HG03103 (cell line): ENCODE measurements at regions not wholly inside any gene's neighbourhood (a gene's known extent, or its start where the extent isn't known, plus 50 kb on each side); places are given as distances from the start of the nearest gene placed in this dataset.
"Not testable (repeated sequence)": the region's sequence is repeated elsewhere in the genome, so short reads cannot be mapped to it uniquely, and the experiment has no call there.

ENCODE experiments used
- ATAC-seq: cut with Tn5 transposase; IDR thresholded peaks from one replicate; pipeline ENCODE4 v1.9.1; 2021; ENCODE audit warnings: low read depth; ENCODE audit not compliant: unreplicated experiment

DNA sequence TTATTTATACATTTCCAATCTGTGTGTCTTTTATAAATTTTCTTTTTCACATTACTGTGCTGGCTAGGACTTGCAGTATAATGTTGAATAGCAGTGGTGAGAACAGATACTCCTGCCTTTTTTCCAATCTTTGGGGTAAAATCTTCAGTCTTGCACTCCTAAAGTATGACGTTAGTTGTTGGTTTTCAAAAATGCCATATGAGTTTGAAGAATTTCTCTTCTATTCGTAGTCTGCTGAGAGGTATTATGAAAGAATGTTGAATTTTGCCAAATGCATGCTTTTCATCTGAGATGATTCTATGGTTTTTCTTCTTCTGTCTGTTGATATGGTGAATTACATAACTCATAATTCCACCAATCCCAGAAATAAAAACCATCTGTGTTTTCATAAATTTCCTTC lies 335.3 kb upstream of the CHST9 start:
- no peak for ATAC-seq

DNA sequence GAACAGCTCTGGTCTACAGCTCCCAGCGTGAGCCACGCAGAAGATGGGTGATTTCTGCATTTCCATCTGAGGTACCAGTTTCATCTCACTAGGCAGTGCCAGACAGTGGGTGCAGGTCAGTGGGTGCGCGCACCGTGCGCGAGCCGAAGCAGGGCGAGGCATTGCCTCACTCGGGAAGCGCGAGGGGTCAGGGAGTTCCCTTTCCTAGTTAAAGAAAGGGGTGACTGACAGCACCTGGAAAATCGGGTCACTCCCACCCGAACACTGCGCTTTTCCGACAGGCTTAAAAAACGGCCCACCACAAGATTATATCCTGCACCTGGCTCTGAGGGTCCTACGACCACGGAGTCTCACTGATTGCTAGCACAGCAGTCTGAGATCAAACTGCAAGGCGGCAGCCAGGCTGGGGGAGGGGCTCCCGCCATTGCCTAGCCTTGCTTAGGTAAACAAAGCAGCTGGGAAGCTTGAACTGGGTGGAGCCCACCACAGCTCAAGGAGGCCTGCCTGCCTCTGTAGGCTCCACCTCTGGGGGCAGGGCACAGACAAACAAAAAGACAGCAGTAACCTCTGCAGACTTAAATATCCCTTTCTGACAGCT lies 325.0 kb upstream of the CHST9 start:
- not testable (repeated sequence) for ATAC-seq

DNA sequence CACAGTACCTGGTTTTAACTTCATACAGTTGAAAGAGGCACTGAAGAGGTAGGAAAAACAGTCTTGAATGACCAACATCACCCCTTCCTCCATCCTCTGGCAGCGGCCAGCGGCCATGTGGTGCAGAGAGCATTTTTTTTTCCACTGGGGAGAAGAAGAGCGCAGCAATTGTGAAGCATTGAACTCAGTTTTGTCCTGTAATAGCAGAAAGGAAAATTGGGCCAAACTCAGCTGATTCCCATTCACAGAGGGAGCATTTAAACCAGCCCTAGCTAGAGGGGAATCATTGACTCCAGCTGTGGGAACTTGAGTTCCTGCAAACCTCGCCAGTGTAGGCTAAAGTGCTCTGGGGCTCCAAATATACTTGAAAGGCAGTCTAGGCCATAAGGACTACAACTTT lies 316.6 kb upstream of the CHST9 start:
- ATAC-seq, result no peak

DNA sequence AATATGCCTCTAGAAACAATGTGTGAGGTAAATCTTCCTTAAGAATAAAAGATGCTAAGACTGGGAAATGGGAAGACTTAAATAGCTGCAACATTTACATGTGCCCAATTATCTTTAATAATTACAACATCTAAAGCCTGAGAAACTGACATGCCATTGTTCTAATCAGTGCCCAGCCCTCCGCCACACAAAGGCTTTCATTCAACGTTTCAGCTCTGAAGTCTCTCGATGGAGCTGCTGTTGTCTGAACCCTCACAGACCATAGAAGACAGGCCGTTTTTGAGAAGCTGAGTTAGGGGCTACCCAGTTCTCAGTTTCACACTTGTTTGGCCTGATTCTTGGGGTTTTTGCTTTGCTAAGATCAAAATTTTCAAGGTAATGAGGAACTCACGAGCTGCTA lies 315.4 kb upstream of the CHST9 start:
- no peak for ATAC-seq

DNA sequence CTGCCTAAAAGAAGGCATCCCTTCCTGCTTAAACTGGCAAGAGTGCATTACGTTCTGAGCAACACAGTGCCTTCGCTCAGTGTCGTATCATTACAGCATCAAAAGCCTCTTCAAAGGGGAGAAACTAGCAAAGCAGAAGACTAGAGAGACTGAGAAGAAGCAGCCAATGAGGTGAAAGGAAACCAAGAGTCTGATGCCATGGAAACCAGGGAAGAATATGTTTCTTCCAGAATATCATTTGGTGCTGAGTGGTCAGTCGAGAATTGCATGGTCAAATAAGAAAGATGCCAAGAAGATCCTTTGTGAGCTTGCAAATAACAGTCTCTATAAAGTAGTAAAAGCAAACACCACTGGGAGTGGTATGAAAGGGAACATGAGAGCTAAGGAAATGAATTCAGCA lies 312.1 kb upstream of the CHST9 start:
- no peak for ATAC-seq

DNA sequence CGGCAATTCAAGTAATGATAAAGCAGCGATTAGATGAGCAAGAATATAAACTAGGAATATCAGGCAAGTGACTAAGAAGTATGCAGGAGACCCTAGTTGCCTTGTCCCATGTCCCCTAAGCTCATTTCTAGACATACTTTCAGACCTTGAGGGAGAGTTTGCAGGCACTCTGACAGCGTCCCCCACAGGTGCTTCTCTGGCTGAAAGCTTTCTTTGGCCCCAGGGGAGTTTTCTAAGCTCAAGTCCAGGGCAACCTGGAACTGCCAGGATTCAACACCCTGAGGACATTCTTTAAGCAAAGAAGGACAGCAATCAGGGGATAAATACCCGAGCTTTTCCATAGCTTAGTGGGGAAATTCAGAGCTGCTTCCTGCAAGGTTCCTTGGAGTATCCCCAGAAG lies 308.1 kb upstream of the CHST9 start:
- no peak for ATAC-seq

DNA sequence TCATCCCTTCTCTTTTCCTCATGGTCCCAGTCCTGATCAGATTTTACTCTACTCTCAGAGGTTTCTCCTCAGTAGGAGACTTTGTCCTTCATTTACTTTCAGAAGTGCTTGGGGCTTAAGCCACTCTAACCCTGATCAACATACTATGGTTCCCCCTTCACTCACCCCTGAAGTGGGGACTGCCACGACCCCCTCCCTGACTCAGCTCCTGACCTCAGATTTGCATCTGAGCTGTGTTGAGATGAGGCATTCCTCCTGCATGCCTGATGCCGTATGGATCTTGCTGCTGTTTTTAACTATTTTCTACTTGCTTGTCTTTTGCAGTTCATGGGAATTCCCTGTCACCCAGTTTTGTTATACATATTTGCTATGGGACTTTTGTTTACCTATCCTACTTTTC lies 306.7 kb upstream of the CHST9 start:
- no peak for ATAC-seq

DNA sequence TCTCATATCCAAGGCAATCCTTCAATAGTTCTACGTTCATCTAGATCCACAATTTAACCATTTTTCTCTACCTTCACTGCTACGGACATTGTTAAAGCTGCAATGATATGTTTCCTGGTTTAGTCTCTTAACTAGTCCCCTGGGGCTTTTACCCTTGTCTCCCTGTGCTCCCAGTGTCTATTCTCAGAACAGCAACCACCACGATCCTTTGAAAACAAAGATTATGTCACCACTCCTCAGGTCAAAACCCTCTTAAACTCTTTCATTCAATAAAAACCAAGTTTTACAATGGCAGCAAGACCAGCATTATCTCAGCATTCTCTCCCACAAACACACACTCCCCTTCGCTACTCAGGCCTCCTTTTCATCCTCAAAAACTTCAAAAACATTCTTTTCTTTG lies 298.2 kb upstream of the CHST9 start:
- no peak for ATAC-seq

DNA sequence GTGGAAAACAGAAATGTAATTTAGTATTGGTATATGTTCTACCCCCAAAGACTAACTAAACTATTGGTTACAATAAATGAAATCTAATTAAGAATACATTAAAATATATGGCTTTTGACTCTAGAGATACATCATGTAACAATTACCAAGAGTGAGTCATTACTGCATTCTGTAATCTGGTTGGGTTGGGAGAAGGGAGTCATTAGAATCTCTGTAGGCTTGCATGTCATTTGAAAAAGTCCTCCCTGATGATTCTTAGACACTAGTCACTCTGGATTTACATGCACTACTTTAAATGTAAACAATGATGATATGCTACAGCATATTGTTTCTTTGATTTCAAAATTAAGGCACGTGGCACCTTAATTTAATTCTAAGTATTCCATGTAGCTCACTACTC lies 293.4 kb upstream of the CHST9 start:
- no peak for ATAC-seq

DNA sequence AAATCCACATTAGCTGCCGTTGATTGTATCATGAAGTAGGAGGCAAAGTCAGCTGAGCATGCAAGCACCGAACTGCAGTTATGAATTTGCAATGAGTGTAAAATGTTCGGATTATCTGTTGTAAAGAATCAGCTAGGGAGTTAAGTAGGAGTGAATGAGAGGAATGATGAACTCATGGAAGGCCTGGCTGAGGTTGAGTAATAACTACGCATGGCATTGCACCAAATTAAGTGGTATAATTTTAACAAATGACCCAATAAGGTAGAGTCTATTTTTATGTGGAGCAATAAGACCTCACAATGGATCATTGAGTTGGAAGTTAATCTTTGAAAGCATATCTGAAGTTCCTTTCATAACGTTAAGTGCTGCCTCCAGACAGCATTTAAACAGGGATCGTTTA lies 288.2 kb upstream of the CHST9 start:
- no peak for ATAC-seq

DNA sequence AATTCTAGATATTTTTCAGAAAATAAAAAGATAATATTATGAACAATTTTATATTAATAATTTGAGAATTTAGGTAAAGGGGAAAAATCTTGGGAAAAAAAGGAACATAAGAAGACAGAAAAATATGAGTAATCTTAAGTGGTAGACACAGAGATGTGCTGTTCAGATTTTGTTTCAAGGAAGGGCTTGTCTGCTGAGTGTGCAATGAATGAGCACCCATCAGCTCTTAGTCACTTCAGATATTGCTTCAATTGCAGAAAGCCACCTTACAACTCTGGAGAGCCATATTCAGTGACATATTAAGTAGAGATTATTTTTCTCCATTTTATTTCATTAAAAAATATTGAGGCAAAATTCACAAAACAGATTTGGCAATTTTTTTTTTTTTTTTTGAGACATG lies 282.0 kb upstream of the CHST9 start:
- no peak for ATAC-seq

DNA sequence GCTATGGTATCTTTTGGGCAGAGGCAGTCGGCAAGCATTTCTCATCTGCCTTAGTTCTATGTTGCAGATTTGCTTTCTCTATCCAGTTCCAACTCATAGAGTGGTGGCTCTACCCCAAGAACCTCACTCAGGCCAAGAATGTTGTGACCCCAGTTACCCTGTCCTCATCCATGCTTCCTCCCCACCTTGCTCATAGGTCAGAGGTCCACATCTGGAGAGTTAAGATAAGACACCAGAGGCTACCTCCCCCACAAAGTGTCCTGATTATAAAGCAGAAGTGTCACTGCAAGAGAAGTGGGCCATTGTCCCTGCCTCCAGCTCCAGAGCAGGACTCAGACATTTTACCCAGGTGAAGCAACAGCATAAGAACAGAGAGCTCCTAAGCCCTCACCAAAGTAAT lies 276.8 kb upstream of the CHST9 start:
- no peak for ATAC-seq

DNA sequence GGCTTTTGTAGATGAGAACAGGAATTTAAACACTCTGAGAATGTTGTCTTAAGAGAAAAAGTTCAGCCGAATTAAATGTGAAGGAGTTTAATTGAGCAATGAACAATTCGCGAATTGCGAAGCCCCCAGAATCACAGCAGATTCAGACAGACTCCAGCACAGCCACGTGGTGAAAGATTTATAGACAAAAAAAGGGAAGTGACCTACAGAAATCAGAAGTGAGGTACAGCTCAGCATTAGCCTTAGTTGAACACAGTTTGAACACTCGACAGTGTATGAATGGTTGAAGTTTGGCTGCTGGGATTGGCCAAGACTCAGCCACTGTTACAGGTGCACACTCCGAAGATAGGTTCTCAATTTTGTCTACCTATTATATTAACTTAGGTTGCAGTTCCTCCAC lies 264.0 kb upstream of the CHST9 start:
- no peak for ATAC-seq

DNA sequence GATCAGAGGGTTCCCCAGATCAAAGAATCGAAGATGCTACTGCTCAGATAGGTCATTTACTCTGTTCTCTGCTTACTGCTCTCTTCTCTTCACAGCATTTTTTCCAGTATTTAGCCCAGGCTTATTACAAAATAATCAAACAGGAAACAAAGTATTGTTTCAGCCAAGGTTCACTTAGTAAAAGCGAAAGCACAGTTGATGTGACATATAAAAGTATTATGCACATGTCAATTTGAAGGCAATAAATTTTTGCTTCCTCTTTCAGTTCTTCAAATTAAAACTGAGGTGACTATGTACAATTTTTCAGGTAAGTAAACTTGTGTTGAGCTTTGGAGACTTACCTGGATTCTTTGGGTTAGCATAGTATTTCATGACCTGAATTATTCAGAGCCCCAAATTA lies 262.8 kb upstream of the CHST9 start:
- ATAC-seq, result no peak

DNA sequence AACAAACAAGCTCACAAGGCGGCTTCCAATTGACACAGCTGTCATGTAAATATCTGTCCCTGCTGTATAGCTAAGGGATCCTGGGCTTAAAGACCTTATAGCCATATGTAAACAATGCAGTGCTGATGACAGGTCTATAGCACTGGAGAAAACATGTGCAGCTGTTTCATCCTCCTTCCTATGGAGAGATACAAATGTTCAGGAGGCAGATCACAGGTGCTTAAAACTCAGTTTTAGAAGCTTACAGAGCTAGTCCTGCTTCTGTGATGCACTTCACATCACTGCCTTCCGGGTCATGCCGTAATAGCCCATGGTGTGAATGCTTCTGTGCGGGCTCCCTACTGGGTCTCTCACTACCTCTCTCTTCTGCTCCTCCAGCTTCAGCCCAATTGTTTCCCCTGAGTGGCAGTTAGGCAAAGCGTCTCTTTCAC lies 262.4 kb upstream of the CHST9 start:
- ATAC-seq, result no peak

DNA sequence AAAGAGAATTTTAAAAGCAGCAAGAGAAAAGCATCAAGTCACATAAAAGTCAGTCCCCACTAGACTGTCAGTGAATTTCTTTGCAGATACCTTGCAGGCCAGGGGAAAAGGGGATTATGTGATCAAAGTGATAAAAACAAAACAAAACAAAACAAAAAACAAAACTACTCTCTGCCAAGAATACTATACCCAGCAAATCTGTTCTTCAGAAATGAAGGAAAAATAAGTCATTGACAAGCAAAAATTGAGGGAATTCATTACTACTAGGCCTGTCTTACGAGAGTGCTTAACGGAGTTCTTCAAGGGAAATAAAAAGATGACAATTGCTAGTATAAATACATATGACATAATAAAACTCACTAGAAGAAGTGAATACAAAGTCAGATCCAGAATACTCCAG lies 245.5 kb upstream of the CHST9 start:
- ATAC-seq, result no peak

DNA sequence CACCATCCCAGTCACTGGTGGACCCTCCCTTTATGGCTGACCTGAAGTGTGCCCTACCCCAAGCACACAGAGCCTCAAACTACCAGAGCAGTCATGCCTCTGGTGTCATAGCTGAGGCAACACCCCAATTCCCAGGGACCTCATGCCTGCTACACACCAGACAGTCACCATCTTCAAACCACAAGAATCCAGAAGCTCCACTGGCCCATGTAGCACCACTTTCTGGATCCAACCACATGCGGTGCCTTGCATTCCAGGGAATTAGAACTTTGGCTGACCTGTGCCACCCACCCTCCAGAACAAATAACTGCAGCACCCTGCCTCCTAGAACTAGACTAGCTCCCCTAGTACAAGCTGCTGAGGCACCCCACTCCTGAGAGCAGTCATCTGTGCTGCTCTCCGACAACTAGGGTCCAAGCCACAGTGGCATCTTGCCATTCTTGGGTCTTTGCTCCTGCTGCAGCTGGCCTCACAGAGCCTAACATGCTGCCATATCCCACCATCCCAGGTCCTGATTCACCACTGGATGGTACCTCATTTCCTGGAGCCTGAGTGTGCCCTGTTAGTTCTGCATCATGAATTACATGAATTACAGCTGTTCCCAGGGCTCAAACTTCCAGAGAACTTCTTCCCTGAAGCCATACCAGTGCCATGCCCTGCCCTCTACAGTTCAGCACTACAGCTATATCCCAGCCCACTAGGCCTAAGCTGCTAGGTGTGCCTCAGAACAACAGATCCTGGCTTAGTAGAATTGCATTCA lies 243.8 kb upstream of the CHST9 start:
- ATAC-seq, result no peak

DNA sequence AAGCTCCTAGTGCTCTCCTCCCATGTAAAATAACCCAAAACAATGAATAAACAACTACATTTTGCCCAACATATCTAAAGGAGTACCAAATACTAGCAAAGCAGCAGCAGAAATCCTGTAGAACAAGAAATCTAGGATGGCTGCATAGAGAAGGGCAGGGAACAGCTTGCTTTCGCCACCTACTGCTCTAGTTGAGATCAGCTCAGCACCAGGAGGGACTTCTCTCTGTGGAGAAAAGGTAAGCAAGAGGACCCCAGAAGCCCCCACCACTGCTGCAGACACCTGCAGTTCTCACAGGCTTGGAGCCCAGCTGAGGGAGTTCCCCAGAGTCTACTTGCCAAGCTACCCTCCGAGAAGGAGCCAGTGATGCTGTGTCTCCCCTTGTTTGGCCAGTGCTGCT lies 243.0 kb upstream of the CHST9 start:
- ATAC-seq, result no peak

DNA sequence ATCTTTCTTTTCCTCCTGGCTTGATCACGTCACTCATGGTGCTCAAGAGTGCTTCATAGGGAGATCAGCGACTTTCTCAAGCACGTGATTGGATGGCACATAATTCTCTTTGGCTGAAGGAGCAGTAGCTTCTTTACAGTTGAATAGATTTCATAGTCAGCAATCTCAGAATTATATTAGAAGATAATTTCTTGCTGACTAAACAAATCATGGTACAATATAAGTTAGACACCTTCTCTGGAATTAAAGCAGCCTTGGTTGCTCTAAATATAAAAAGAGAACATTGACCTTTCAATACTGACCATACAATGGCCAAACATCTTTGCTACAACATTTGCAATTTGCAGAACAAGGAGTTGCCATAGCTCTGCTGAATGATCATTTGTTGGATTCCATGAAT lies 238.5 kb upstream of the CHST9 start:
- no peak for ATAC-seq

DNA sequence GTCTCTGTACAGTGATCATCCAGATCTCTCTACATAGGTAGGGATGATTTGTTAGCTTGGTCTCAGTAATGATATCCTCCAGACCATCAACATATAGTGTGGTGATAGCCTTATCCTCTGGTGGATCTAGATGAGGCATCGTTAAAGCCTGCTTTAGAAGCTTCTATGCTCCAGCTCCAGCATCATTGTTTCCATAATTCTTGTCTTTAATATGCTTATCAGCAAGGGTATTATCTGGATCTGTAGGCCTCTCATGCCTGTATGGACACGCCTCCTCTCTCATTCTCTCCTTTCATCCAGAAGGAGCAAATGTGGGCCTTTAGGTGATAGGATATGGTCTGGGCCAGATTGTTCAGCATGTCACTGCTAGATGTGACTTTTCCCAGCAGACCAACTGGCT lies 234.5 kb upstream of the CHST9 start:
- no peak for ATAC-seq

DNA sequence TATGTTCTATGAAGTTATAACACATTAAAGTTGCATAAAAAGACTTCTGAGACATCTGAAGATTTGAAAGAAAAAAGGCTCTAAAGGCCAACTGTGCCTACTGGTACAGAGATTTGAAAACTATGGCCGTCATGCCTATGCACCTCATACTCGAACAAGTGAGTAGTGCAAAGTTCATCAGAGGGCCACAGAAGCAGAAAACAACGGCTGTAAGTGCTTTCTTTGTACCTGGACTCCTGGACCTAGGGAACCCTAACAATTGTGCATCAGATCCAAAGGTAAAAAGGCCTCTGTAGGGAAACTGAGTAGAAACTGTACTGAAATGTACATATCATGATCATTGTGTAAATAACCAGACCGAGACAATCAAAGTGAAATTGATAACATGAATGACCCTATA lies 230.4 kb upstream of the CHST9 start:
- no peak for ATAC-seq

DNA sequence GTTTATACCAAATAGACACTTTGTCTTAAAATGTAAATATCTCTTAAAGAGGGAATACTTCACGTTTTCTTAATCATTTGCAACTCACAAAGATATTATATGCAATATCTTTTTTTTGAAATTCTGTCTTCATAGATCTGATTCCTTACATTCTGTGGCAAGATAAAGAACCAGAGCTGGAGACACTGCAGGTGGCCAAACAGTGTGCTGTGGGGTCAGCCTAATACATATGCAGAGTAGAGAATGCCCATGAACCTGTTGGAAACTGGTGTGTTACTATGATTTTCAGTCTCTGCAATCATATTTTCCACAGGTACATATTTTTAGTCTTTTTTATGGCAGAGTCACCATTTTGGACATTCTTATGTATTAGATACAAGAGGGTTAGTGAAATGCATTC lies 229.6 kb upstream of the CHST9 start:
- ATAC-seq, result no peak
